ENCODE measurements at regions not wholly inside any gene's neighbourhood (a gene's known extent, or its start where the extent isn't known, plus 50 kb on each side); places are given as distances from the start of the nearest gene placed in this dataset.

DNA sequence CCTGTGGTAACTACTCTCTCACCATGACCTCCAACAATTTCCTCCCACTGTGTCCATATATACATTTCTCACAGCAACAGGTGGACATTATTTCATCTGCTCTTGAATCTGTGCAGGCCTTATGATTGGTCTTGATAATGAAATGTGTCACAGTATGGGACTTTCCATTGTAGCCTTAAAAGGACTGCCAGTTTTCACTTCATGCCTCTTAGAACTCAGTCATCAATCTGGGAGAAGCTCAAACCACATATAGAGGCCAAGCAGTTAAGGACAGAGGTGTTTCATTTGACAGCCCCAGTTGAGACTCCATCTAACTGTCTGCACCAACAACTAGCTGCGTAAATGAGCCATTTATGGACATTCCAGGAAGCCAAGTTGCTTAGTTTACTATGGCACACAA is 1534.8 kb downstream of the ARAP2 start:
- no peak for DNase-seq (ENCODE audit: low spot score)

DNA sequence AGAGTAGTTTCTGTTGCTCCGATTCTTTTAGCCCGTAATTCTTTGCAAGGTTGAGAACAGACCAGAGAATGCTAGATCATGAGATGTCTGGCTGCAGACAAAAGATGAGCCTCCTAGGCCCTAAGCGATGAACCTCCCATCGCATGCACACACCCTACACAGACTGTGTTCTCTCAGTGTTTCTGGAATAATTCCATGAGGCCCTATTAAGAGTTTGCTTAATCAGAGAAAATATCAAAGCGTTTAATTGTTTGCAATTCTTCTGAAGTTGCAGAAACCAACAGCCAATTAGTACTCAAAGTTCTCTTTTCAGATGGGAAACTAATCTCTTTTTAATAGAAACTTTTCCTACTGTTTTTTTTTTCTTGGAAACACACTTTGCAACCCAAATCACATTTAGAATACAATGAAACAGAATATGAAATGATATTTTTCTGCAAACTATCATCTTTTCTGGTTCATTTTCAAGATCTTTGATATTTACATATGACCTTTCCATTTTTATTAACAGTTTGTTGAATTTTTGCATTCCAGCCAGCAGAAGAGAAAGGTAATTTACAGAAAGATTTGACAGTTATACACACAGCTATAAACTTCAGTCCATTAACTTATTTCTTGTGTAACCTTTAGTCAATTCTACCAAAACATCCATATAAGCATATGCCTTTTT is 1525.6 kb downstream of the ARAP2 start:
- no peak for DNase-seq (ENCODE audit: low spot score)

DNA sequence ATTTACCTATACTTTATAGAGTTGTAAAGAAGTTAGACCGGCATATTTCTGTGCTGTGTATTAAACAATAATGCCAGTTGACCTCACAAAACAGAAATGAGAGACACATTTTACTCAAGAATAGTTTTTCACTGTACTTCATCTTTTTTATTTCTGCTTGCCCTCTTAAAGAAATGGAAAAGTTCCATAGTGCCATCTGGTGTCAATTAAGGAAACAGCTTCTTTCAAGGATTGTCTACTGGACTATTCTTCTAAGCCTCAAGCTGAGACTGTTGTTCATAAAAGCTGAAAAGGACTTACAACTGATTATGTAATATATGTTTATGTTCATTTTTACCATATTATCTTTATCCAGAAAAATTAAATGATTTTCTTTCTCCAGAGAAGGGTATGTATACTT is 1523.7 kb downstream of the ARAP2 start:
- peak; percentile 11 for DNase-seq (ENCODE audit: low spot score)

DNA sequence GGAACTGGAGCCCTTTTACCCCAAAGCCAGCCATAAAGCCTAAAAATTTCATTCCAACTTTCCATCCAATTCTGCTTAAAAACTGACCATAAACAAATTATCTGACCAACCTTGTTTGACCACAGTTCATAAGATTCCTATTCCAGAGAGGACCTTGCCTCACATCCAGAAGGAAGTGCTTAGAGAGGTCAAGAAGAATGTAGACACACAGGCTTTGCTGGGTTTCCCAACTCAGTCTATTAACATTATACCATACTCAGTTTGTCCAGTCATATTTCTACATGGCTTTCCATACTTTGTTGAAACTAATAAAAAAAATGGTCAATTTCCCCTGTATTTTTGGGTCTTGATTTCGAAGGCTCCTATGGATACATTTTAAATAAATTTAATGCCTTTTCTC is 1522.5 kb downstream of the ARAP2 start:
- no peak for DNase-seq (ENCODE audit: low spot score)

DNA sequence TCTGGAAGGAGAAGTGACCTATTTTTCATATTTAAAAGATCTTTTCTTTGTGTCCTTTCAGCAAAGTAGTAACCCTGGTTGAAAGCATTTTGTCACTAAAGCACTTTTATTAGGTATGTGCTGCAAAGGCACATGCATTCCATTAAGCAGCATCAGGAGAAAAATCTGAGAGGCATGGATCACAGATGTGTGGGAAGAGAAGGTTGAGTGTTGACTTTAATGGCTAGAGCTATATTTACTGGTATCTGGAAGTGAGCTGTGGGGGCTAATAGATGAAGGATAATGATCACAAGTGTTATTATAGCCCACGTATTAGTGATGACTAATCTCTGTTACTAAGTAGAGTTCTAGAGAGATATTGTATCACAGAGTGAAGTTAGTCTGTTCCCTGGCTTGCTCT is 1520.7 kb downstream of the ARAP2 start:
- no peak for DNase-seq (ENCODE audit: low spot score)

DNA sequence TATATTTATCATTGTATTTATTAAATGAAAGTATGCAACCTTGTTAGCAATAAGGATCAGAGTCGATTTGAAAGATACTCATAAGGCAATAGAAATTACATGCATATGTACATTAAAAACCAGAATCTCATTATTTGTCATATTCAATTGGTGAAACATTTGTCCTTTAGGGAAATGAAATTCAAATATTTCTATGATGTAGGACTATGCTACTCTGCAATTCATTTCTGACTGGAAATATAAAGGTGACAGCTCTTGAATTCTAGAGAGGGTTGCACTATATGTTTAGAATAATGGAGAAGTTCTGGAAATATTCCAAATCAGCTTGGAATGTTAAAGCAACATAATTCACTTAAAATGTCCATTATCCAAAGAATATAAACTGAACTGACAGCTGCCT is 1519.8 kb downstream of the ARAP2 start:
- no peak for DNase-seq (ENCODE audit: low spot score)

DNA sequence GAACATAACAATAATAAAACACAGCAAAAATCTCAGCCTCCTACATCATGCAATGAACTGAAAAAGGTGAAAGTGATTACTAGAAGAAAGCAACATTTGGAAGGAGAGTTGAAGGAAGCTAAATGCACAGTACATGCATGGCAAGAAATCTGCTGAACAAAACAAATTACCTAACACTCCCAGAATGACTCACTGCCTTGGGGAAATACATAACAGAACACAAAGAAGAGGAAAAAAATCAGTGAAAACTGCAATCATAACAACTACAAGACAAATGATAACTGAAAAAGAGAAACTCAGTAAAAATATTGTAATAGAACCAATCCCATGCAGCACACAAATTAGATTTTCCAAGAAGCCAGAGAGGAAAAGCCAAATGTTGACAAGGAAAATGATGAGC is 1513.2 kb downstream of the ARAP2 start:
- no peak for DNase-seq (ENCODE audit: low spot score)

DNA sequence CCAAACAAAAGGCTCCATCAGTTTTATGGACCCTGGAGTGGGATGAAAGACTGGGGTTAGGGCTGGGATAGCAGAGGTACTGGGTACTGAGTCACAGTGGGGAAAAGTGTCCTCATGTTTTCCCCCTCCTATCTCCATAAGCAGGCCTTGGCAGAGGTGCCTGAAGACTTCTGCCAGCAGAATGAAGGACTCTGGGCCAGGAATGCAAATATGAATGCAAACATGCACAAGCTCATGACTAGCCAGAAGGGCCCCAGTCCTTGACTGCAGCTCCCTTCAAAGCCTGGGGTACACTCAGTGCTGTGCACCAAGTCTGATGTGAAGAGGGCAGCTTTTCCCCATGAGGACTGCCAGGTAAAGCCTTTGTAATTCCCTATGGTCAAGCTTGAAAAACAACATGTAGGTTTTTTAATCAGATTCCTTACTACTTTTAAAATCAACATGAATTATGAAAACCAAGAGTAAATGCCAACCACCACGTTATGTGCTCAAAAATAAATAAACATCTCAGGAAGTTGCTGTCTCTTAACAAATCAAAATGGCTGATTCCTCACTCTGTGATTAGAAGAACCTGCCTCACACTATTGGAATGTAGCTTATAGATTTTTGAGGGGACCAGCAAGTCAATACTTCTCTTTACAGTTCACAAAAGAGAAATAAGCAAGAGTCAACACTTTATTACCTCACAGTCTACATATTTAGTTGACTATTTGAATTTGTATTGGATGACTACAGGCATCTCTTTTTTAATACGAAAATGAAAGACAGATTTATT is 1512.0 kb downstream of the ARAP2 start:
- no peak for DNase-seq (ENCODE audit: low spot score)

DNA sequence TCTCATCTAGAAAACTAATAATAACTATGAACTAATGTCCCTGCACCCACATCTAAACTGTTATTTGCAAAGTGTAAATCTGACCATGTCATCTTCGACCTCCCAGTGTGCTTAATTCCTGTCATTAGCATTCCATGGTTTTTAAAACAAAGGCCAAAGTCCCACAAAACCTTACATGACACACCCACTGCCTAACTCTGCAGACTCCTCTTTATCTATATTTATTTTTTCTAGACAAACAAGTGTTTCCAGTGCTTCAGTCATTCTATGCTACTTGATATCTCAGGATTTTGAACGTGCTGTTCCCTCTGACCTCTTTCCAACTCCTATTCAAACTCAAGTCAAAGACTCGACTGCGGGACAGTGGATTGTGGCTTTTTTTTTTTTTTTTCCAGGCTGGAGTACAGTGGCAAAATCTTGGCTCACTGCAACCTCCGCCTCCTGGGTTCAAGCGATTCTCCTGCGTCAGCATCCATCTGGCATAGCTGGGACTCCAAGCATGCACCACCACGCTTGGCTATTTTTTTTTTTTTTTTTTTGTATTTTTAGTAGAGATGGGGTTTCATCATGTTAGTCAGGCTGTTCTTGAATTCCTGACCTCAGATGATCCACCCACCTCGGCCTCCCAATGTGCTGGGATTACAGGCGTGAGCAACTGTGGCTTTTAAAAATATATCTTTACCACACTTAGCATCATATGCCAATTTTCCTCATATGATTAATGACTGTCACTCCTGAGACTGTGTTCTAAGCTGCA is 1511.0 kb downstream of the ARAP2 start:
- DNase-seq (ENCODE audit: low spot score) = no peak

DNA sequence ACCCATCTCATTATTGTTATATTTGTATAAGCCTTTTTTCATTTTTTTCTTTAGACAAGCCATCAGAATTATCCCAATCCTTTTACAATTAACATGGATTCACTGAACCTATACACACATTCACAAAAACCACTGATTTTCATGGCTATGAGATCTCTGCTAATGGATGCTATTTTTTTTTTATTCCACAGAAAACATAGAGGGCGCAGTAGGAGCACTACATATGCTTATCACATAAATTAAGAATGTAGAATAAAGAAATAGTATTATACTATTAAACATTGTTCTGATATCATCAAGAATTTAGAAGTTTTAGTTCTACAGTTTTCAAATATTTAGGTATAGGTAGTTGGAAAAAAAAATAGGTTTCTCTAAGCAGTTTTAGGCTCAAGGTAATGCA is 1477.4 kb downstream of the ARAP2 start:
- DNase-seq (ENCODE audit: low spot score) = no peak

DNA sequence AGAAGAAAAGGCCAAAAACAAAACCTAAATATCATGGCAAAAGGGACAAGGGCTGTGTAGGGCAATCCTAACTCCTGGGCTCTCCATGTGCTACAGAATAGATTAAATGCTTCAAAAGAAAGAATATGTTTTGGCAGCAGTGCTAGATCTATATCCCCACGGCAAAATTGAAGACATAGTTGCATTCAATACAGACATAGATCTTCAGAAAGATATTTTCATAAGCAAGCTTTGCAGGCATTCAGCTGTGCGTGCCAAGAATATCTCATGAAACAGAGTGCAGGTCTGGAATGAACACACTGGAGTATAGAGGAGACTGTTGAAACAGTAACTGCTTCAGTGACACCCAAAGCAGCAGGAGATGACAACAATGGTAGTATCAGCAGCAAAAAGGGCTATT is 1476.9 kb downstream of the ARAP2 start:
- no peak for DNase-seq (ENCODE audit: low spot score)

DNA sequence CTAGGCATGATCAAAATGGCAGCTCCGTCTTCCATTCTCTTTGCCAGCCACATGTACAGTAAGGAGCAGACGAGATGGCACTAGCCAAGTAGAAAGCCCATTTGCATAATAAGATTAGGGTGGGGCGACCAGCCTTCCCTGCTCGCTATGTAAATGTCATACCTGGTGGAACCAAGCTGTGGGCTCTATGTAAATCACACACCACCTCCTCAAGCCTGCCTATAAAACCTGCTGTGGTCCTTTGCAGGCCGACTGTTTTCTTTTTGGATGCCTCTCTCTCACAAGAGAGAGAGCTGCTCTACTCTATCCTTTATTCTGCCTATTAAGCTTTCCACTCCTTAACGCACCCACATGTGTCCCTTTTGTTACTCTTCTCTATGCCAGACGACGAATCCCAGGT is 1472.7 kb downstream of the ARAP2 start:
- no peak for DNase-seq (ENCODE audit: low spot score)

DNA sequence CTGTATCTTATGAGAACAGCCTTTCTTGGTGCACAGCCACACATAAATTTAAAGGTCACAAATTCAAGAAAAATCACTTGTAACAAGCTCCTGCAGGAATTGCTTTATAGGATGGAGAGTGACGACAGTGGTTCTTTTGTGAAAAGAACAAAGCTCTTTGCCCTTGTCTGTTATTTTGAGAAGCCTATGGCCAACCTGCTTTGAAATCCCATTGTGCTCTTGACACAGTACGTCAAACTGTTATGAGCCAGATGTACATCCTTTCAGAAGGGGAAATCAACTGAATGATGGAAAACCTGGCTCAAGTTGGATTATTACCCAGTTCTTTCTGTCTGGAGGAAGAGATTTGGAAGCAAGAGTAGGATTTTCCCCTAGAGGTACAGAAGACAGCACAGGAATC is 1454.2 kb downstream of the ARAP2 start:
- no peak for DNase-seq (ENCODE audit: low spot score)

DNA sequence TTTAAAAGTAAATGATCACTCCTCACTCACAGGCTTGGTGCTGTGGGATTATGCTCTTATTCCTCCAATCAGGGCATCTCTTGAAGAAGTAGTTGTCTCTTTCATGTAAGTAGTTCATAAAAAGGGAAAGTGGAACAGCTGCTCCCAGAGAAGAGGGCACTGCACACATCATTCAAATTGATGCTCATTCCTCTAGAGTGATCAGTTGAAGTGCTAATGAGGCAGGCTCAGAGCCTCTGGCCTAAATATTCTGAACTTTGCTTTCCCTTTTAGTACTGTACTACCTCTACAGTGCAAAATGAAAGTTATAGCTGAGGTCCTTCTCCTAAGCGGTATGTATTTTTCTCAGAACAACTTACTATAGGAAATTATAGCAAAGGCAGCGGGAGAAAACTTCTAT is 1453.1 kb downstream of the ARAP2 start:
- DNase-seq (ENCODE audit: low spot score) = no peak

DNA sequence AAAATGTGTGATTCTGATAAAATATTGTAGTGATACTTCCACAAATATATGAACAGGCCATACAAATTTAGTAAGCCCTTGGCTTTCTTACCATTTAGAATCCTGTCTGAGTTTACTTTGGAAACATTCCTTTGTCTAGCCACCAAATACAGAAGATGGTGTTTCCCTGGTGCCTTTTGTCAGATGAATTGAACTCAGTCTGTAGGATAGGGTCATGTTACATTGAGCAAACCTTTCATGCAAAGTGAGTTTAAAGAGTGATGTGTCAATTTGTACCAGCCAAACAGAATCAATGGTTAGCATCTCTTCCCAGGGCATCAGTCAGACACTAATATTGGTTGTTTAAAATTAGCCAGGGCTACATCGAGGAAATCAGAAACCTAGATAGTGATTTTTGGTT is 1443.4 kb downstream of the ARAP2 start:
- no peak for DNase-seq (ENCODE audit: low spot score)

DNA sequence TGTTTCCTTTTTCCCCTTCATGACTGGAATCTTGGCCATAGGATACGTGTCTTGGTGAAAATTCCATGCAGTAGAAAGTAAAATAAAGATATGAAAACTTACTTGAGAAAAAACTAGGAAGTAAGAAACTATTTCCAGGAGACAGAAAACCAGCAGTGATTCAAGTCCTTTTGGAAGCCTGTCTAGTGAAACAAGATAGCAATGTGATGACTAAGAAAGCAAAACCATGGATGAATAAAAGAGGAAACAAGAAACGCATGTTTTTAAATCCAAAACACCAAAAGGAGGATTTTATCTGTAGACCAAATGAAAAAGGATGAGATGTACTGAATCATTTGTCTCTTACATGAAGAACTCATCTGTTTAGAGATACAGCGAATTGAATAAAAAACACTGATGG is 1430.0 kb downstream of the ARAP2 start:
- no peak for DNase-seq (ENCODE audit: low spot score)

DNA sequence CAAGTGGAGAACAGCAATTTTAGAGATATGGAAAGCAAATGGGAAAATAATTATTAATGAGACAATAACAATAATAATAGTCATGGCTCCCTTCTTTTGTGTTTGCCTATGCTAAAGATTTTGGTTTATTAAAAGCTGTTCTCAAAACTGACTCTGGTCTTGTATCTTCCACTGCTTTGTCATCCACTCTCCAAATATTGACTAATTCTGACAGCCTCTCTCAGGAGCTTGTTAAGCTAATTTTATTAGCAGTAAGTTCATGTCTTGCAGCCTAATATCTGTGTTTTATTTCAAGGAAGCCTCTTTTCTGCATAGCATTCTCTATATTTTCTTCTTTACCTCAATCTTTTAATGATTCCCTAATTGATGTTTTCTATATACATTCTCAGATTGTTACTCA is 1419.8 kb downstream of the ARAP2 start:
- DNase-seq (ENCODE audit: low spot score) = no peak

DNA sequence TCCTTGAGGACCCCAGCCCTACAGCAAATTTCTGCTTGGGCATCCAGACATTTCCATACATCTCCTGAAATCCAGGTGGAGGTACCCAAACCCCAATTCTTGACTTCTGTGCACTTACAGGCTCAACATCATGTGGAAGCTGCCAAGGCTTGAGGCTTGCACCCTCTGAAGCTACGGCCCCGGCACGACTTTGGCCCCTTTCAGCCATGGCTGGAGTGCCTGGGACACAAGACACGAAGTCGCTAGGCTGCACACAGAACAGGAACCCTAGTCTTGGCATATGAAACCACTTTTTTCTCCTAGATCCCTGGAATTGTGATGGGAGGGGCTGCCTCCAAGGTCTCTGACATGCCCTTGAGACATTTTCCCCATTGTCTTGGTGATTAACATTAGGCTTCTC is 1417.7 kb downstream of the ARAP2 start:
- DNase-seq (ENCODE audit: low spot score) = no peak

DNA sequence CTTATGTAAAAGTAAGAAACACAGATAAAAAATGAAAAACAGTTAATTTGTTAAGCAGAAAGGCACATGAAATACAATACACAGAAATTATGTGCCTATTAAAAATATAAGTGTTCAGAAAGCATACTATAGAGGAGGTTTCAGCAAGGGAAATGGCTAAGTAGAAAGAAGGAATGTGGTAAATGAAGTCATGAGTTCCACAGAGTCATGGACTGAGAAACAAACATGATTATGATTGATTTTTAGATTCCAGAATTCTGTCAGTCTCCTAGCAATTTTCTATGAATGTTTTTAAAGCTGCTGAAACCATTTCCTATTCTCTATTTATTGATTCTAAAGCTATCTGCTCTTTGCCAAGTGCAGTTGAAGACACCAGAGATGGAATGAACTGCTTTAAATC is 1398.4 kb downstream of the ARAP2 start:
- no peak for DNase-seq (ENCODE audit: low spot score)

DNA sequence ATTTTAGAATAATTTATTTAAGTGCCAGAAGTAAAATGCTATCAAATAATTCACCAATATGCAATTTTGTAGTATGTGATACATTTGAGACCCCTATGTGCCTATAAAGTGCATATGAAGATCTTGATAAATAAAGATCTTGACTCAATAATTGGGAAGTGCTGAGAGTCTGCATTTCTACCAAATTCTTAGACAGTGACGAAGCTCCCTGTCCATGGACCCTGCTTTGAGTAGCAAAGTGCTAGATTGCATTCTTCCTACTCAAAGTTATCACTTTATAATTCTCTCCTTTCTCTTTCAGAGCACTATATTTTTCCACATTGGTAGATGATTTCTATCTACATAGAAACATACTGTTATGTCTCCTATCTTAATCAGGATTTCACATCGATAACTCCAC is 1393.9 kb downstream of the ARAP2 start:
- no peak for DNase-seq (ENCODE audit: low spot score)

DNA sequence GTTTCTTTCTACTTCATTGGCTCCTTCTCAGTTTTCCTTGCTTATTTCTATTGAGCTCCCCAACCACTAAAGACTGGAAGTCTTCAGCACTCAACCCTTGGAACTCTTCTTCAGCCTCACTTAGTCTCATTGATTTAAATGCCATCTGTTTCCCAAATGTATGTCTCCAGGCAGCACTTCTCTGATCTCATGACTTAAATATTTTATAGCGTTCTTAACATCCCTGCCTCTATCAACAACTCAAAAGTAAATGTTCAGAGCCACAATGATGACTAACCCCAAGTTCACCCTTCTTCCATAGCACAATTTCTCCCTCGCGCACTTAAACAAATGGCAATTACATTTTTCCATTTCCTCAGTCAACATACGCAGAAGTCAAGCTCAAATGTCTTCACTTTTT is 1393.3 kb downstream of the ARAP2 start:
- no peak for DNase-seq (ENCODE audit: low spot score)

DNA sequence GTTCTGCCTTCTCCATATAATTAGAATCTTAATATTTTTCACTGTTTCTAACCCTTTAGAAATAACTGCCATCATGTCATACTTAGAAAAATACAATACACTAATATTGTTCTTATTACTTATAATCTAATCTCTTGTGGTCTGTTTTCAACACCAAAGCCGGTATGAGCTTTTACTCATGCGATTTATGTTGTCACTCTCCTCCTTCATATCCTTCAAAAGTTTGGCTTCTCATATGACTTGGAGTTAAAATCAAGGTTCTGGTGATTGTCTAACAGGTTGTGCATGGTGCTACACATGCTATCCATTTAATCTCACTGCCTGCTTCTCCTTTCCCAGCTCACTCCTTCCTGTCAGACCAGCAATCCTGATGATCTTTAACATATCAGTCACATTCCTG is 1392.9 kb downstream of the ARAP2 start:
- no peak for DNase-seq (ENCODE audit: low spot score)

DNA sequence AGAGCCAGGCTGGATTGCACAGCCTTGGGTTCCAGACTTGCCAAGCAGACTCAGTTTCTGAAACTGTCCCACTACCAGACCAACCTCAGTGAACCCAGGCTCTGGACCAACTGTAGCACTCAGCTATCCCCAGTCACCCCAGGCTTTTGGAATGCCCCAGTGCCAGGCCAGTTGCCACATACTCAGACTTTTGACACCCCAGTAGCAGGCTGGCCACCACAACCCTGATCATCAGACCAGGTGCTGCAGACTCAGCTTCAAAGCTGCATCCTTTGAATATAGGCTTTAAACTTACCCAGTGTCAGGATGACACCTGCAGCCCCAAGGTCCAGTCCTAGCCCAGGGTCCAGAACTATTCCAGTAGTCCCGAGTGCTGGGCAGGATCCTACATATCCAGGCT is 1389.9 kb downstream of the ARAP2 start:
- DNase-seq (ENCODE audit: low spot score) = no peak
